ENCODE measurements at regions not wholly inside any gene's neighbourhood (a gene's known extent, or its start where the extent isn't known, plus 50 kb on each side); places are given as distances from the start of the nearest gene placed in this dataset.

GRCh38 chr20:41811456-41811855, 193.3 kb upstream of the CHD6 start:
- H3K36me3 ChIP-seq (ENCODE audit: insufficient read depth, low read length): no peaks in the 10 kb centered on the region
- H2AFZ ChIP-seq (ENCODE audit: low read length): no peak overlapping the region
- H3K27ac ChIP-seq (ENCODE audit: low read depth, low read length): no peak overlapping the region
- no peak overlapping the region for H3K4me2 ChIP-seq (ENCODE audit: insufficient read depth, low read length)
- no peaks in the 10 kb centered on the region for H3K9me3 ChIP-seq (ENCODE audit: low read depth, low read length)
- no peak for DNase-seq (ENCODE audit: insufficient read length, low spot score, missing footprints)
- H3K27me3 ChIP-seq (ENCODE audit: insufficient read depth, low read length): no peaks in the 10 kb centered on the region
- TF ChIP-seq CTCF (IDR thresholded peaks at IDR 0.05; ENCODE audit: extremely low read depth, low read depth, low read length): no peak
- no peaks in the 10 kb centered on the region for H3K4me1 ChIP-seq (ENCODE audit: insufficient read depth, low read length)
- H3K79me2 ChIP-seq (ENCODE audit: insufficient read depth, low read length): no peaks in the 10 kb centered on the region
- no peak overlapping the region for H3K4me3 ChIP-seq (ENCODE audit: insufficient read depth, low read length)
- H4K20me1 ChIP-seq (ENCODE audit: insufficient read depth, low read length): no peaks in the 10 kb centered on the region

- TF ChIP-seq CTCF (IDR thresholded peaks at IDR 0.05; ENCODE audit: extremely low read depth, low read depth, low read length): no peak
- Histone ChIP-seq H3K4me1 (ENCODE audit: insufficient read depth, low read length) (no peaks in the 10 kb centered on the region), H3K79me2 (ENCODE audit: insufficient read depth, low read length) (no peaks in the 10 kb centered on the region), H3K4me2 (ENCODE audit: insufficient read depth, low read length) (no peak overlapping the region), H4K20me1 (ENCODE audit: insufficient read depth, low read length) (no peaks in the 10 kb centered on the region), H3K4me3 (ENCODE audit: insufficient read depth, low read length) (no peak overlapping the region), H3K9me3 (ENCODE audit: low read depth, low read length) (no peaks in the 10 kb centered on the region), H3K27me3 (ENCODE audit: insufficient read depth, low read length) (no peaks in the 10 kb centered on the region), H3K36me3 (ENCODE audit: insufficient read depth, low read length) (no peaks in the 10 kb centered on the region), H2AFZ (ENCODE audit: low read length) (no peak overlapping the region), H3K27ac (ENCODE audit: low read depth, low read length) (no peak overlapping the region)
- DNase-seq (ENCODE audit: insufficient read length, low spot score, missing footprints): no peak
These were observed 181.9 kb upstream of the CHD6 start for GRCh38 chr20:41800040-41800439.

GRCh38 chr20:41798930-41799502, 180.8 kb upstream of the CHD6 start:
- H3K4me2 ChIP-seq (ENCODE audit: insufficient read depth, low read length): no peak overlapping the region
- H3K36me3 ChIP-seq (ENCODE audit: insufficient read depth, low read length): no peaks in the 10 kb centered on the region
- H4K20me1 ChIP-seq (ENCODE audit: insufficient read depth, low read length): no peaks in the 10 kb centered on the region
- no peak overlapping the region for H3K27ac ChIP-seq (ENCODE audit: low read depth, low read length)
- no peak overlapping the region for H2AFZ ChIP-seq (ENCODE audit: low read length)
- DNase-seq (ENCODE audit: insufficient read length, low spot score, missing footprints): no peak
- H3K4me1 ChIP-seq (ENCODE audit: insufficient read depth, low read length): no peaks in the 10 kb centered on the region
- no peaks in the 10 kb centered on the region for H3K79me2 ChIP-seq (ENCODE audit: insufficient read depth, low read length)
- no peaks in the 10 kb centered on the region for H3K27me3 ChIP-seq (ENCODE audit: insufficient read depth, low read length)
- no peak for TF ChIP-seq CTCF (IDR thresholded peaks at IDR 0.05; ENCODE audit: extremely low read depth, low read depth, low read length)
- H3K9me3 ChIP-seq (ENCODE audit: low read depth, low read length): no peaks in the 10 kb centered on the region
- no peak overlapping the region for H3K4me3 ChIP-seq (ENCODE audit: insufficient read depth, low read length)

- H3K4me3 ChIP-seq (ENCODE audit: insufficient read depth, low read length): no peak overlapping the region
- H3K4me2 ChIP-seq (ENCODE audit: insufficient read depth, low read length): no peak overlapping the region
- no peaks in the 10 kb centered on the region for H3K36me3 ChIP-seq (ENCODE audit: insufficient read depth, low read length)
- TF ChIP-seq CTCF (IDR thresholded peaks at IDR 0.05; ENCODE audit: extremely low read depth, low read depth, low read length): no peak
- no peak for DNase-seq (ENCODE audit: insufficient read length, low spot score, missing footprints)
- H3K9me3 ChIP-seq (ENCODE audit: low read depth, low read length): no peaks in the 10 kb centered on the region
- H3K27me3 ChIP-seq (ENCODE audit: insufficient read depth, low read length): no peaks in the 10 kb centered on the region
- H3K27ac ChIP-seq (ENCODE audit: low read depth, low read length): no peak overlapping the region
- H2AFZ ChIP-seq (ENCODE audit: low read length): no peak overlapping the region
- no peaks in the 10 kb centered on the region for H3K4me1 ChIP-seq (ENCODE audit: insufficient read depth, low read length)
- no peaks in the 10 kb centered on the region for H3K79me2 ChIP-seq (ENCODE audit: insufficient read depth, low read length)
- no peaks in the 10 kb centered on the region for H4K20me1 ChIP-seq (ENCODE audit: insufficient read depth, low read length)
These were observed 168.0 kb upstream of the CHD6 start for GRCh38 chr20:41786158-41786557.
